Choroid plexus epithelial cell (primary cell): ENCODE measurements at regions not wholly inside any gene's neighbourhood (a gene's known extent, or its start where the extent isn't known, plus 50 kb on each side); places are given as distances from the start of the nearest gene placed in this dataset.
"Not testable (repeated sequence)": the region's sequence is repeated elsewhere in the genome, so short reads cannot be mapped to it uniquely, and the experiment has no call there.

Experiments used
- DNase-seq: peaks from one replicate; pipeline ENCODE4 v3.0.0-alpha.2; 2010; ENCODE audit warnings: low read depth
- H3K4me3 ChIP-seq: 2 replicates; pipeline ENCODE4 v1.5.1; 2011; ENCODE audit warnings: low read depth, mild to moderate bottlenecking, control low read depth, low read length, moderate library complexity
- CTCF ChIP-seq: conservative IDR thresholded peaks from 2 replicates; pipeline ENCODE4 v1.5.1; 2011; ENCODE audit warnings: low read depth, mild to moderate bottlenecking, control low read depth, inconsistent platforms, low read length, moderate library complexity

GRCh38 chr6:134434019-134434942 lies 116.4 kb upstream of the SGK1 start:
- DNase-seq, result no peak
- H3K4me3 ChIP-seq, result no peak overlapping the region
- no peak for TF ChIP-seq CTCF

- DNase-seq, result no peak
- no peak overlapping the region for H3K4me3 ChIP-seq
- TF ChIP-seq CTCF, result no peak
Measured at GRCh38 chr6:134432036-134432435, 114.1 kb upstream of the SGK1 start.

- no peak overlapping the region for H3K4me3 ChIP-seq
- no peak for DNase-seq
- no peak for TF ChIP-seq CTCF
Measured at GRCh38 chr6:134431421-134431859, 113.5 kb upstream of the SGK1 start.

GRCh38 chr6:134429861-134430380 lies 112.0 kb upstream of the SGK1 start:
- DNase-seq, result no peak
- TF ChIP-seq CTCF, result no peak
- H3K4me3 ChIP-seq, result no peak overlapping the region

GRCh38 chr6:134427721-134428120 lies 109.8 kb upstream of the SGK1 start:
- no peak for DNase-seq
- no peak overlapping the region for H3K4me3 ChIP-seq
- TF ChIP-seq CTCF, result no peak

GRCh38 chr6:134426623-134427022 lies 108.7 kb upstream of the SGK1 start:
- no peak for DNase-seq
- no peak overlapping the region for H3K4me3 ChIP-seq
- TF ChIP-seq CTCF, result no peak

GRCh38 chr6:134425917-134426316 lies 108.0 kb upstream of the SGK1 start:
- DNase-seq, H3K4me3 ChIP-seq: not testable (repeated sequence)
